Tibial artery (tissue), 4 donors: ENCODE measurements at regions not wholly inside any gene's neighbourhood (a gene's known extent, or its start where the extent isn't known, plus 50 kb on each side); places are given as distances from the start of the nearest gene placed in this dataset.

Source experiments
- DNase-seq, 2 donors: peaks; one replicate each; pipeline ENCODE4 v3.0.0-alpha.2; 2019
- H3K27ac ChIP-seq, 2 donors: fragments of 200-600 bp; sonication (generic) in 1 of 2; 1 replicate in 1 of 2; 2 replicates in 1 of 2; pipeline ENCODE4 v1.5.1; 2018 to 2019; ENCODE audit warnings: mild to moderate bottlenecking in 1 of 2
- H3K27me3 ChIP-seq, 2 donors: fragments of 200-600 bp; sonication (generic) in 1 of 2; one replicate each; pipeline versions ENCODE4 v1.5.1 to v1.6.0; 2016 to 2019
- H3K36me3 ChIP-seq, 3 donors: fragments of 200-600 bp; sonication (generic) in 2 of 3; one replicate each; pipeline ENCODE4 v1.5.1; 2016 to 2019; ENCODE audit warnings: mild to moderate bottlenecking in 2 of 3
- H3K4me1 ChIP-seq, 4 donors: fragments of 200-600 bp; sonication (generic) in 2 of 4; 1 replicate in 3 of 4; 2 replicates in 1 of 4; pipeline ENCODE4 v1.5.1; 2016 to 2019
- H3K4me3 ChIP-seq, 2 donors: fragments of 200-600 bp; sonication (generic) in 1 of 2; 1 replicate in 1 of 2; 2 replicates in 1 of 2; pipeline ENCODE4 v1.5.1; 2018 to 2019; ENCODE audit warnings: mild to moderate bottlenecking in 2 of 2
- H3K9me3 ChIP-seq, 3 donors: fragments of 200-600 bp; sonication (generic) in 1 of 3; one replicate each; pipeline ENCODE4 v1.5.1; 2016 to 2019
- intact Hi-C: fragments of 100-400 bp; cut with DNase I; formaldehyde crosslinking; loops from one replicate; pipeline ENCODE4 v1.15.0; 2023; ENCODE audit warnings: low total_unique reads
- TF ChIP-seq, protein P1 (sequence below), 2 experiments: fragments of 200-600 bp in 1 of 2; fragments of 450-650 bp in 1 of 2; IDR thresholded peaks; one replicate each; pipeline ENCODE4 v1.5.1; 2017 to 2019; ENCODE audit warnings: antibody characterized with exemption in 2 of 2, mild to moderate bottlenecking in 1 of 2, moderate library complexity in 1 of 2

DNA sequence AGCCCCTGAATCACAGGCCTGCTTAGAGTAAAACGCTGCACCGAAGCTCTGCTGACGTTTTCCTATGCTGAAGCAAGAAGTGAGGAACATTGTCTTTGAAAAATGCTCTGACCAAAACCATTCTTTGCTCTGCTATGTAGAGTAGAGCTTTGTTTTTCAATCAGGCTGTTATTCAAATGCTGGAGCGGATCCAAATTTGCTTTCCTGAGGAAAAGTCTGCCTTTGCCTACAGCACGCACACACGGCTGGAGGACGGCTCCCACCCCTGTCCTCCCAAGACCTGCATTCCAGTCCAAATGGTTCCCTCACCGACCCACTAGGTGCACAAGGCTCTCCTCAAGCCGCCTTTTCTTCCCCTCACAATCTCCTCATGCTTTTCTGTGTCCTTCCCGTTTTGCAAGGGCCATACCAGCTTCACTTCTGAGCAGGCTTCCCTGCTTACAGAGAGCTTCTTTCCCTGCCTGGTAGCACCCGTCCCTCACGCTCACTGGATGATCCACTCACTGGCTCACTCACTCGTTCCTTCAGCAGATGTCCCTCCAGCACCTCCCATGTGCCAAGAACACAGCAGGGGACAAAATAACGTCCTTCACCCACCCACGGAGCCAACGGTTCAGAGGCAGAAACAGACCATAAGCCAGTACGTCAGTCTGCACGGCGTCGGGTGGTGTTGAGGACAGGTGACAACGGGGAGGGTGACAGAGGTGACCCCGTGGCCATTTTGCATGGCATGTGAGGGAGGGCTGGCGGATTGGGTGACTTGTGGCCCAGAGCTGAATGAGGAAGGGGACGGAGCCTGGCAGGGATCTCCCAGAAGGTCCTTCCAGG lies 137.9 kb upstream of the NEDD9 start:
- H3K36me3 ChIP-seq = no peaks in the 10 kb centered on the region
- no peaks in the 10 kb centered on the region for H3K9me3 ChIP-seq
- no peak overlapping the region for H3K4me3 ChIP-seq
- TF ChIP-seq, protein P1, sequence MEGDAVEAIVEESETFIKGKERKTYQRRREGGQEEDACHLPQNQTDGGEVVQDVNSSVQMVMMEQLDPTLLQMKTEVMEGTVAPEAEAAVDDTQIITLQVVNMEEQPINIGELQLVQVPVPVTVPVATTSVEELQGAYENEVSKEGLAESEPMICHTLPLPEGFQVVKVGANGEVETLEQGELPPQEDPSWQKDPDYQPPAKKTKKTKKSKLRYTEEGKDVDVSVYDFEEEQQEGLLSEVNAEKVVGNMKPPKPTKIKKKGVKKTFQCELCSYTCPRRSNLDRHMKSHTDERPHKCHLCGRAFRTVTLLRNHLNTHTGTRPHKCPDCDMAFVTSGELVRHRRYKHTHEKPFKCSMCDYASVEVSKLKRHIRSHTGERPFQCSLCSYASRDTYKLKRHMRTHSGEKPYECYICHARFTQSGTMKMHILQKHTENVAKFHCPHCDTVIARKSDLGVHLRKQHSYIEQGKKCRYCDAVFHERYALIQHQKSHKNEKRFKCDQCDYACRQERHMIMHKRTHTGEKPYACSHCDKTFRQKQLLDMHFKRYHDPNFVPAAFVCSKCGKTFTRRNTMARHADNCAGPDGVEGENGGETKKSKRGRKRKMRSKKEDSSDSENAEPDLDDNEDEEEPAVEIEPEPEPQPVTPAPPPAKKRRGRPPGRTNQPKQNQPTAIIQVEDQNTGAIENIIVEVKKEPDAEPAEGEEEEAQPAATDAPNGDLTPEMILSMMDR (IDR thresholded peaks at IDR 0.05) = no peak
- H3K27ac ChIP-seq = no peak overlapping the region
- no peak for DNase-seq
- H3K27me3 ChIP-seq = no peaks in the 10 kb centered on the region
- peaks cover 0 to 23% (median 7%) of the 10 kb centered on the region in 4 donors for H3K4me1 ChIP-seq
- intact Hi-C loops = no loop called here

DNA sequence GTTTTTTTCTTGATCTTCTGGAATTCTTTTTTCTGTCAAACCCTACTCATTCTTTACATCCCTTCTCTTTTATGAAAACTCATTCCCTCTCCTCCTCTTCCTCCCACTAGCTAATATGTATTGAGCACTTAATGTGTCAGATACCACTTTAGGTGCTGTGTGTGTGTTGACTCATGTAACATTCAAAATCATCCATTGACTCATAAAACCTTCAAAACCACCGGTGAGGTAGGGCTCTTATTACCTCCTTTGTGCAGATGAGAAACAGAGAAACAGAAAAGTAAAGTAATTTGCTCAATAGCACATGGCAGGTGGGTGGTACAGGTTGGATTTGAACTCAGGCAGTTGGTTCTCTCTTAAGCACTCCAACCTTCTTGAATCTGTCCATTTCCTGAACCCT lies 136.3 kb upstream of the NEDD9 start:
- Histone ChIP-seq H3K4me1 (peaks cover 0 to 39% (median 7%) of the 10 kb centered on the region in 4 donors), H3K36me3 (no peaks in the 10 kb centered on the region), H3K4me3 (no peak overlapping the region), H3K9me3 (no peaks in the 10 kb centered on the region), H3K27me3 (no peaks in the 10 kb centered on the region), H3K27ac (no peak overlapping the region)
- intact Hi-C loops = no loop called here
- TF ChIP-seq, protein P1 (IDR thresholded peaks at IDR 0.05) = no peak
- DNase-seq = no peak

DNA sequence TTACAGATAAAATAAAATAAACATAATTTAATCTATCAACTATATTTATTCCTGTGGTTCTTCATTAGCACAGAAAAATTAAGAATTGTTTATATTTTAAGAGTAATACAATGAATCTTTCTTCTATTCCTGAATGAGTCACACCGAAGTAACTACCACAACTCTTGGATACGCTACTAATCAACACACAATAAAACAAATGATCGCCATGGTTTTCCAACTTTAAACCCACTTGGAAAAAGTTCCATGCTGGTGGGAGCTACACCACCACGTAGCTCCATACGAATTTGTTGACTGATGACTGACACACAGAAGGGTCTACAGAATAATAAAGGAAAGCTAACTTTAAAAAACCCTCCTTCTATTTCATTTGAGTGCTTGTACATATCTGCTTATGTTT lies 135.8 kb upstream of the NEDD9 start:
- intact Hi-C loops = no loop called here

DNA sequence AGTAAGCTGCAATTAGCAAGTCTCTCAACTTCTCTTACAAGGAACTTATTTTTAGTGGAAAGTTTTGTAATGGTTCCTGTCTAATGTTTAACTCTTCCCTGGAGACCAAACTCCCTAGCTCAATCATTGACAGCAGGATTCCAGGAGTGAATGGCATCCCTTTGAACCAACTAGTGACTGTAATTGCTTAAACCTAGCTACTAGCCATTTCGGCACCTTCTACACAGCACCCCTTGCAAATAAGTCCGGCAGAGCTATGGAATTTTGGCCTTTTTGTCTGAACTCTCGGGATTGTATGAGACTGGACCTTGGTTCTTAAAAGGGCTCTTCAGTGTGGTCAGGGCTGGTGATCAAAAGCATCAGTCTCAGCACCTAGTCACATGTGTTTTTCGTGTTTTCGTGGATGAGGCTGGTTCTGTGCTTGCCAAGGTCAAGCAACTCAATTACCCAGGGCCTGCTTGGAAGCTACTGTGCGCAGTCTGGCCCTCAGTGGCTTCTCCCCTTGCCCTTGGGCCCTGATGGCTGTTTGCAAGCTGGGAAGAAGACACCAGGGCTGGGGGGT lies 135.3 kb upstream of the NEDD9 start:
- peaks cover 0 to 40% (median 7%) of the 10 kb centered on the region in 4 donors for H3K4me1 ChIP-seq
- H3K4me3 ChIP-seq = no peak overlapping the region
- no peaks in the 10 kb centered on the region for H3K27me3 ChIP-seq
- TF ChIP-seq, protein P1 (IDR thresholded peaks at IDR 0.05) = no peak
- no peaks in the 10 kb centered on the region for H3K9me3 ChIP-seq
- H3K36me3 ChIP-seq = no peaks in the 10 kb centered on the region
- DNase-seq = no peak
- H3K27ac ChIP-seq = peak overlapping the region; percentile 10 to 21
- intact Hi-C loops = no loop called here

More for the DNA sequence above, 135.8 kb upstream of the NEDD9 start:
- Histone ChIP-seq H3K9me3 (no peaks in the 10 kb centered on the region), H3K4me3 (no peak overlapping the region), H3K4me1 (peaks cover 0 to 40% (median 7%) of the 10 kb centered on the region in 4 donors), H3K27me3 (no peaks in the 10 kb centered on the region), H3K36me3 (no peaks in the 10 kb centered on the region), H3K27ac (no peak overlapping the region)
- TF ChIP-seq, protein P1 (IDR thresholded peaks at IDR 0.05) = no peak
- DNase-seq = no peak

DNA sequence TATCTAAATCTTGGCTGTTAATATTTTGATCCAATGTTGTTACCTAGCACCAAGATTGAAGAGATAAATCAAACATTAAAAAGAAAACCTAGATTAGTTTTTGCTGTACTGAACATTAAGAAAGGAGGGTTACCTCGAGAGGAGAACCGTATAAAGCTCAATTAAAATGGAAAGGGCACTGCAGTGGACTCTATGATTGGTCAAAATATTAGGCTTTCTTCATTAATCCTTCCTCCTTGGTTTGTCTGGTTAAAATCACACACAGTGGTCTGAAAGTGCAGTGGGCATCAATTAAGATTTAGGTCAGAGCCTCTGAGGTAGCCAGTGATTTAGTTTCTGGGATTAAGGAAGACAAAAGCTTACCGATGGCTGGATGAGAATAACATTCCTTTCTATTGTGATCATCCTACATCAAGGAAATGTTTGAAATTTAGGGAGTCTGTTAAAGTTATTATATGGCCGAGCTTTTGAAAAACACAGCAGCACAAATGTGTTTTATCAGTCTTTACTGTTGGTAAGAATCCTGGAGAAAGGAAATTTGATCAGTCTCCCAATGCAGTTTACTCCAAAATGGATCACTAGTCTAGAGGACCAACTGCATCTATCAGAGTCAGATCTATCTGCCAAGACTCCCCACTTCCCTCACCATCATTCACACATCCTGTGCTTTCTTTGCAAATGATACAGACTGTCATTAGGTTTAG lies 134.6 kb upstream of the NEDD9 start:
- Histone ChIP-seq H3K36me3 (no peaks in the 10 kb centered on the region), H3K4me1 (peaks cover 0 to 40% (median 7%) of the 10 kb centered on the region in 4 donors), H3K9me3 (no peaks in the 10 kb centered on the region), H3K4me3 (no peak overlapping the region), H3K27ac (peak overlapping the region; percentile 71 to 73), H3K27me3 (no peaks in the 10 kb centered on the region)
- TF ChIP-seq, protein P1 (IDR thresholded peaks at IDR 0.05) = no peak
- intact Hi-C loops = no loop called here
- DNase-seq = no peak
